ENCODE measurements at regions not wholly inside any gene's neighbourhood (a gene's known extent, or its start where the extent isn't known, plus 50 kb on each side); places are given as distances from the start of the nearest gene placed in this dataset.
"Not testable (repeated sequence)": the region's sequence is repeated elsewhere in the genome, so short reads cannot be mapped to it uniquely, and the experiment has no call there.

DNA sequence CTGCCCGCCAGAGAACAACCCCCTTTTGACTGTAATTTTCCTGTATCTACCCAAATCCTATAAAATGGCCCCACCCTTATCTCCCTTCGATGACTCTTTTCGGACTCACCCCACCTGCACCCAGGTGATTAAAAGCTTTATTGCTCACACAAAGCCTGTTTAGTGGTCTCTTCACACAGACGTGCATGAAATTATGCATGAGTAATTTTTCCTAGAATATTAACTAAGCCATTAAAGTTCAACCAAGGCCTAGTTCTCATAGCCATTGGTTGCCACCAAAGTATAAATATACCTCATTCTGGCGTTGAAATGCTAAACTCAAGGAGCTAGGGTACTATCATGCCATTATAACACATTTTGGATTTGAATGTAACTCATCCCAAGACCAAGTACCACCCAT is 243.9 kb downstream of the ZNF608 start:
- ATAC-seq = no peak
- no peak overlapping the region for H3K4me3 ChIP-seq (ENCODE audit: low read length)
- WGBS = 94% methylated on average over 5 of the region's 5 CpGs
- intact Hi-C loops (cut with DNase I) = no loop called here
- no peak overlapping the region for H3K27ac ChIP-seq (ENCODE audit: low read length)
- no peak for DNase-seq
- no peaks in the 10 kb centered on the region for H3K27me3 ChIP-seq (ENCODE audit: control insufficient read depth, insufficient read depth)
- no peaks in the 10 kb centered on the region for H3K9me3 ChIP-seq (ENCODE audit: control insufficient read depth, low read length)
- H3K4me1 ChIP-seq (ENCODE audit: control insufficient read depth, insufficient read depth, low read length) = no peaks in the 10 kb centered on the region

DNA sequence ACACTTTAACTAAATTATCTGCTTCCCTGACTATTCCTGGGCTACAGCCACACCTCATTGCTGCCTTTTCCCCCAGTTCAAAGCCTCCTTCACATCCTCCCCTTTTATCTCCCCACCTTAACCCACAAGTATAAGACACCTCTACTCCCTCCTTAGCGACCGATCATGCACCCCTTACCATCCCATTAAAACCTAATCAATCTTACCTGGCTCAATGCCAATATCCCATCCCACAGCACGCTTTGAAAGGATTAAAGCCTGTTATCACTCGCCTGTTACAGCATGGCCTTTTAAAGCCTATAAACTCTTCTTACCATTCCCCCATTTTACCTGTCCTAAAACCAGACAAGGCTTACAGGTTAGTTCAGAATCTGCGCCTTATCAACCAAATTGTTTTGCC is 246.6 kb downstream of the ZNF608 start:
- H3K4me3 ChIP-seq (ENCODE audit: low read length); intact Hi-C loops (cut with DNase I); ATAC-seq; DNase-seq; H3K9me3 ChIP-seq (ENCODE audit: control insufficient read depth, low read length); H3K27ac ChIP-seq (ENCODE audit: low read length); H3K27me3 ChIP-seq (ENCODE audit: control insufficient read depth, insufficient read depth); H3K4me1 ChIP-seq (ENCODE audit: control insufficient read depth, insufficient read depth, low read length): not testable (repeated sequence)
- 82% methylated on average over 4 of the region's 5 CpGs for WGBS

DNA sequence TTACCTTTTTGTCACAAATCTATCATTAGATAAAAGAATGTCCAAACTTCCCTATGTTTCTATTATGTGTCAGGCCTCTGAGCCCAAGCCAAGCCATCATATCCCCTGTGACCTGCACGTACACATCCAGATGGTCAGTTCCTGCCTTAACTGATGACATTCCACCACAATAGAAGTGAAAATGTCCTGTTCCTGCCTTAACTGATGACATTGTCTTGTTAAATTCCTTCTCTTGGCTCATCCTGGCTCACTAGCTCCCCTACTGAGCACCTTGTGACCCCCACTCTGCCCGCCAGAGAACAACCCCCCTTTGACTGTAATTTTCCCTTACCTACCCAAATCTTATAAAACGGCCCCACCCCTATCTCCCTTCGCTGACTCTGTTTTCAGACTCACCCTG is 249.5 kb downstream of the ZNF608 start:
- H3K4me1 ChIP-seq (ENCODE audit: control insufficient read depth, insufficient read depth, low read length); DNase-seq; H3K9me3 ChIP-seq (ENCODE audit: control insufficient read depth, low read length); ATAC-seq; H3K4me3 ChIP-seq (ENCODE audit: low read length); H3K27ac ChIP-seq (ENCODE audit: low read length); H3K27me3 ChIP-seq (ENCODE audit: control insufficient read depth, insufficient read depth); intact Hi-C loops (cut with DNase I): not testable (repeated sequence)
- 80% methylated on average over 4 of the region's 4 CpGs for WGBS

DNA sequence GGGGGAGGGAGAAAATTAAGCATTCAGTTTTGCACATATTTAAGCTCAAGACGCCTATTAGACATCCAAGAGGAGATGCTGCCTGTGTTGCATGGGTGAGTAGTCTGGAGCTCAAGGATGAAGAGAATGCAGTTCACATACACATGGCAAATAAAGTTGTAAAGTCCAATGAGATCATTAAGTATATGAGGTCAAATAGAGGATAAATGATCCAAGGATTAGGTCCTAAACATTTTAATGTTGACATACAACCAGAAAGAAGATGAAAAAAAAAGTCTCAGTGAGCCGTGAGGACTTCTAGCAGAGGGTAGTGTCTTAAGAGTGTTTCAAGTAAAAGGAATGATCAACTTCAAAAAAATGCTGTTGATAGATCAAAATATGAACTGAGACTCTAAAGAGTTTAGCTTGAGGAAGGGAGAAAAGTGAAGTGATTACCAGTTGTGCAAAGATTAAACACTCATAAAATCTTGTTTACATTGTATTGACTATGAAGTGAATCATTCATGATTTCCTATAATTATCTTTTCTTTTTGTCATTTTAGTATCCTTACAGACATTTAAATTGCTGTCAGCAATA is 251.8 kb downstream of the ZNF608 start:
- no peaks in the 10 kb centered on the region for H3K9me3 ChIP-seq (ENCODE audit: control insufficient read depth, low read length)
- no peaks in the 10 kb centered on the region for H3K4me1 ChIP-seq (ENCODE audit: control insufficient read depth, insufficient read depth, low read length)
- no peak overlapping the region for H3K4me3 ChIP-seq (ENCODE audit: low read length)
- 99% methylated on average over 2 of the region's 2 CpGs for WGBS
- no peaks in the 10 kb centered on the region for H3K27me3 ChIP-seq (ENCODE audit: control insufficient read depth, insufficient read depth)
- ATAC-seq = no peak
- DNase-seq = no peak
- intact Hi-C loops (cut with DNase I) = no loop called here
- H3K27ac ChIP-seq (ENCODE audit: low read length) = no peak overlapping the region

DNA sequence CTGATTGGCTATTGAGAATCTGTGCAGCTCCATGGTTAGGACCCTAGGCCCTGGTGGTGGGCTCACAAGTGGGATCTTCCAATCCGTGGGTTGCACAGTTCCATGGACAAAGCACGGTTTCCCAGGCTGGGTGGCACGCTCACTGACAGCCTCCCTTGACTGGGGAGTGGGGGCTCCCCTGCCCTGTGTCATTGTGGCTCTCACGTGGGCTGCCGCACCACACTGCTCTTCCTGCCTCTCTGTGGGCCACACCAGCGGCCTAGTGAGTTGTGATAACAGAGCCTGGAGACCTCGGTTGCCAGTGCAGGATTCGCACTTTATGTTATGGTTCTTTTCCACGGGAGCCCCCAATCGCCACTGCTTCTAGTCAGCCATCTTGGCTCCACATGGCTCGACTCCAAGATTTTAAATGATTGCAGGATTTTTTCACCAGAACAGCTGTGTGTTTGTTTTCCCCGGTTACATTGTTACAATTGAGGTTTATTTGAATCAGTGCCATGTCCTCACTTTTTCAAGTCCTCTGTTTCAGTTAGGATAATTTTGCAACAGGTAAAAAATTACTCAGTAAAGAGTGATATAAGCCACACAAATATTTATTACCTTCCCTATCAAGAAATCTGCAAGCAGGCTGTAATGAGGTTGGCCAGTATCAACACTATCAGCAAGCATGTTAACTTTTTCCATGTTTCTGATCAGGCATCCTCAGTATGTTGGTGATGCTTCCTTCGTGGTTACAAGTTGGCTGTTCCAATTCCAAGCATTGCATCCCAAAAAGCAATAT is 253.8 kb downstream of the ZNF608 start:
- no peak for ATAC-seq
- H3K27ac ChIP-seq (ENCODE audit: low read length) = no peak overlapping the region
- intact Hi-C loops (cut with DNase I) = no loop called here
- DNase-seq = no peak
- H3K27me3 ChIP-seq (ENCODE audit: control insufficient read depth, insufficient read depth) = no peaks in the 10 kb centered on the region
- no peaks in the 10 kb centered on the region for H3K9me3 ChIP-seq (ENCODE audit: control insufficient read depth, low read length)
- 88% methylated on average over 13 of the region's 13 CpGs for WGBS
- H3K4me1 ChIP-seq (ENCODE audit: control insufficient read depth, insufficient read depth, low read length) = no peaks in the 10 kb centered on the region
- no peak overlapping the region for H3K4me3 ChIP-seq (ENCODE audit: low read length)

DNA sequence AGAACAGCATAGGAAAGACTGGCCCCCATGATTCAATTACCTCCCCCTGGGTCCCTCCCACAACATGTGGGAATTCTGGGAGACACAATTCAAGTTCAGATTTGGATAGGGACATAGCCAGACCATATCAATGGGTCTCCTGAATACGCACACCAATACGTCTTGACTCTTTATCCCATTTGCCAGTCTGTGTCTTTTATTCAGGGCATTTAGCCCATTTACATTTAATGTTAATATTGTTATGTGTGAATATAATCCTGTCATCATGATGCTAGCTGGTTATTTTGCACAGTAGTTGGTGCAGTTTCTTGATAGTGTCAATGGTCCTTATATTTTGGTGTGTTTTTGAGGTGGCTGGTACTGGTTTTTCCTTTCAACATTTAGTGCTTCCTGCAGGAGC is 256.1 kb downstream of the ZNF608 start:
- H3K9me3 ChIP-seq (ENCODE audit: control insufficient read depth, low read length); H3K4me1 ChIP-seq (ENCODE audit: control insufficient read depth, insufficient read depth, low read length); H3K4me3 ChIP-seq (ENCODE audit: low read length); H3K27me3 ChIP-seq (ENCODE audit: control insufficient read depth, insufficient read depth); DNase-seq; H3K27ac ChIP-seq (ENCODE audit: low read length); ATAC-seq; intact Hi-C loops (cut with DNase I): not testable (repeated sequence)
- WGBS = over 99% methylated on average over 2 of the region's 2 CpGs

DNA sequence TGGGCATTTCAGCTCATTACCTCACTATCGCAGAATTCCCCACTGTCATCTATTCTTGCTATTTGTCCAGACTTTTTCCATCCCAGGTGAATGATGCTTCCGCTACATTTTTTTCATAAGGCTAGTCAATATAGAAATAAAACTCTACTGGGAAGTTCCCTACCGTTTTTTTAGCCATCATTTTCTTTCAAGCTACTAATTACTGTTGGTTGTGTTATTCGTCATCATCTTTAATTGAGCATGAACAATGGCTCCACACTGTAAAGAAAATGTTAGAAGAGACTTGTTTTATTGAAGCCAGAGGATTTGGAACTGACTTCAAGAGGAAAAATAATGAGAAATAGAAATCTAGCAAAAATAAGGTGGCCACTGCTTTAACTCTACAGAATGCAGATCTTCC is 265.0 kb downstream of the ZNF608 start:
- peaks cover 1% of the 10 kb centered on the region for H3K4me1 ChIP-seq (ENCODE audit: control insufficient read depth, insufficient read depth, low read length)
- intact Hi-C loops (cut with DNase I) = no loop called here
- no peaks in the 10 kb centered on the region for H3K9me3 ChIP-seq (ENCODE audit: control insufficient read depth, low read length)
- WGBS = 91% methylated on average over 4 of the region's 4 CpGs
- no peak overlapping the region for H3K4me3 ChIP-seq (ENCODE audit: low read length)
- DNase-seq (no peak), ATAC-seq (no peak)
- no peaks in the 10 kb centered on the region for H3K27me3 ChIP-seq (ENCODE audit: control insufficient read depth, insufficient read depth)
- no peak overlapping the region for H3K27ac ChIP-seq (ENCODE audit: low read length)

DNA sequence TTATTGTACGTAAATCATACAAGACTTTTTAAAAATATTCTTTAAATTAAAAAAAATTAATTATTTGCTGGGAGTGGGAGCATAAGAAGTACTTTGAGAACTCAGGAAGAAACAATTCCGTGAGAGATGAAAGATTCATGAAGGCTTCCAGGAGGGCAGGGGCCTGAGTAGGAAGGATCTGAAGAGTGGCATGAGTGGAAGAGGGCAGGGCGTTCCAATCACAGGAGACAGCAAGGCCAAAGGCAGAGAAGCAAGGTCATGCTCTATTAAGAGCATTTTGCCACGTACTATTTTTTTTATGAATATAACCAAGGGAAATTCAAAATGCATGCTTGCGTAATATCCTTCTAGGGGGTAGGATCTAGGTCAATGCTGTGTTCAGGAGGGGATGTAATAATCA is 265.5 kb downstream of the ZNF608 start:
- intact Hi-C loops (cut with DNase I) = no loop called here
- no peak for ATAC-seq
- H3K4me1 ChIP-seq (ENCODE audit: control insufficient read depth, insufficient read depth, low read length) = peaks cover 1% of the 10 kb centered on the region
- 90% methylated on average over 5 of the region's 5 CpGs for WGBS
- H3K27me3 ChIP-seq (ENCODE audit: control insufficient read depth, insufficient read depth) = no peaks in the 10 kb centered on the region
- no peak for DNase-seq
- H3K9me3 ChIP-seq (ENCODE audit: control insufficient read depth, low read length) = no peaks in the 10 kb centered on the region
- no peak overlapping the region for H3K27ac ChIP-seq (ENCODE audit: low read length)
- no peak overlapping the region for H3K4me3 ChIP-seq (ENCODE audit: low read length)

DNA sequence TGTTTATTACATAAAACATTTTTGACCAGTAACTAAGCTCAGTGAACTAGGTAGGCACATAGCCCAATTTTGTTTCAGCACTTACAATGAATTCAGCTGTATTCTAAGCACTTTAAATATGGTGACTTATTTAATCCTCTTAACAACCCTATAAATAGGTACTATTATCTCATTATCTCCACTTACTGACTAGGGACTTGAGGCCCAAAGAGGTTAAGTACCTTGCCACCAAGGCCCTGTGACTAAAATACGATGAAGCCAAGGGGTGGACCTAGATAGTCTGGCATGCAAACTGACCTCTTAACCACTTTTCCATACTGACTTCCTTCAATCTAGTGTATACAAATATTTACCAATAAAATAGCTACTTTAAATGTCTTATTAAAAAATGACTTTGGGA is 266.4 kb downstream of the ZNF608 start:
- 80% methylated on average over 1 of the region's 1 CpG for WGBS
- intact Hi-C loops (cut with DNase I) = no loop called here
- DNase-seq (no peak), ATAC-seq (peak; percentile 39 to 74)
- no peaks in the 10 kb centered on the region for H3K27me3 ChIP-seq (ENCODE audit: control insufficient read depth, insufficient read depth)
- no peak overlapping the region for H3K27ac ChIP-seq (ENCODE audit: low read length)
- no peak overlapping the region for H3K4me3 ChIP-seq (ENCODE audit: low read length)
- no peaks in the 10 kb centered on the region for H3K9me3 ChIP-seq (ENCODE audit: control insufficient read depth, low read length)
- peaks cover 1% of the 10 kb centered on the region for H3K4me1 ChIP-seq (ENCODE audit: control insufficient read depth, insufficient read depth, low read length)

DNA sequence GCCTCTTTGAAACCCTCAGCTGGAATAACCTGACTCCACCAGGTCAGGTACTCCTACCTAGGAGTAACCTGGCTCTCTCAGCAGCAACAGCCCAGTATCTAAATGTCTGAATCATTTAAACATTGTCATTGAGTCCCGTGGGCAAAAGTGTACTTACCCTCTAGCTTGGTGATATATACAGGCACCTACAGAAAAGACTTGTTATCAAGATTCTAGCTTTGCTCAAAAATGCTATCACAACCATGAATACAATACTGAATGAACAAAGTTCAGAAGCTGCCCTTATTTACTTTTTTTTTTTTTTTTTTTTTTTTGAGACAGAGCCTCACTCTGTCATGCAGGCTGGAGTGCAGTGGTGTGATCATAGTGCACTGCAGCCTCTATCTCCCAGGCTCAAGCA is 268.2 kb downstream of the ZNF608 start:
- Histone ChIP-seq H3K9me3 (ENCODE audit: control insufficient read depth, low read length) (no peaks in the 10 kb centered on the region), H3K4me1 (ENCODE audit: control insufficient read depth, insufficient read depth, low read length) (peaks cover 1% of the 10 kb centered on the region), H3K4me3 (ENCODE audit: low read length) (no peak overlapping the region), H3K27ac (ENCODE audit: low read length) (no peak overlapping the region), H3K27me3 (ENCODE audit: control insufficient read depth, insufficient read depth) (no peaks in the 10 kb centered on the region)
- WGBS = 86% methylated on average over 1 of the region's 1 CpG
- DNase-seq (no peak), ATAC-seq (no peak)
- intact Hi-C loops (cut with DNase I) = no loop called here

DNA sequence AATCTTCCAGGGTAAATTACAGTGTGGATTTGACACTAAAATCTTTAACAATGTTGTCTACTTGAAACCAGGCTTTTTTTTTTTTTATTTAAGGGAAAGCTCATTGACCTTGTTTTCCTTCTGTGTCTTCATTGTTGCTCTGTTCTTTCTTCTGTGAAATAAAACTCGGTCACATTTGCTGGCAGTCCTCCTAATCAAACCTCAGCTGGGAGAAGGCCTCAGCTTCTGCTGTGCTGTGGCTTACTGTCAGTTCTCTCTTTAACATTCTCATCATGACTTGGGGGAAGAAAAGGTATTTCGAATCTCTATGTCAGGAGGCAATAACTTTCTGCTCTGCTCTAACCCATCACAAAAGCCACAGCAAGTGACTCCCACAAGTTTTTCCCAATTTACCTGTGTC is 268.9 kb downstream of the ZNF608 start:
- Histone ChIP-seq H3K9me3 (ENCODE audit: control insufficient read depth, low read length) (no peaks in the 10 kb centered on the region), H3K27me3 (ENCODE audit: control insufficient read depth, insufficient read depth) (no peaks in the 10 kb centered on the region), H3K4me3 (ENCODE audit: low read length) (no peak overlapping the region), H3K27ac (ENCODE audit: low read length) (no peak overlapping the region), H3K4me1 (ENCODE audit: control insufficient read depth, insufficient read depth, low read length) (peaks cover 1% of the 10 kb centered on the region)
- WGBS = 51% methylated on average over 2 of the region's 2 CpGs
- intact Hi-C loops (cut with DNase I) = no loop called here
- no peak for ATAC-seq
- DNase-seq = no peak

Measured in right cardiac atrium (tissue), 5 donors.